ENCODE measurements at regions not wholly inside any gene's neighbourhood (a gene's known extent, or its start where the extent isn't known, plus 50 kb on each side); places are given as distances from the start of the nearest gene placed in this dataset.

- no peak for TF ChIP-seq CTCF (IDR thresholded peaks at IDR 0.05; ENCODE audit: insufficient read depth, low read length, poor library complexity, severe bottlenecking)
- TF ChIP-seq EZH2phosphoT487 (conservative IDR thresholded peaks at IDR 0.05; ENCODE audit: low read length) = no peak
Observed at GRCh38 chr9:115194216-115194615, 76.3 kb upstream of the TNC start.
